Fibroblast of lung (primary cell): ENCODE measurements at regions not wholly inside any gene's neighbourhood (a gene's known extent, or its start where the extent isn't known, plus 50 kb on each side); places are given as distances from the start of the nearest gene placed in this dataset.

Source experiments
- CTCF ChIP-seq, 2 donors: IDR thresholded peaks in 1 of 2; conservative IDR thresholded peaks in 1 of 2; 1 replicate in 1 of 2; 2 replicates in 1 of 2; pipeline ENCODE4 v1.5.1; 2011 to 2012; ENCODE audit warnings: low read length in 2 of 2, control low read depth in 1 of 2, inconsistent platforms in 1 of 2, low read depth in 1 of 2, mild to moderate bottlenecking in 1 of 2
- EZH2 ChIP-seq: IDR thresholded peaks from 2 replicates; pipeline ENCODE4 v1.5.1; 2012; ENCODE audit warnings: low read length, control low read depth, mild to moderate bottlenecking; ENCODE audit errors: missing control alignments

DNA sequence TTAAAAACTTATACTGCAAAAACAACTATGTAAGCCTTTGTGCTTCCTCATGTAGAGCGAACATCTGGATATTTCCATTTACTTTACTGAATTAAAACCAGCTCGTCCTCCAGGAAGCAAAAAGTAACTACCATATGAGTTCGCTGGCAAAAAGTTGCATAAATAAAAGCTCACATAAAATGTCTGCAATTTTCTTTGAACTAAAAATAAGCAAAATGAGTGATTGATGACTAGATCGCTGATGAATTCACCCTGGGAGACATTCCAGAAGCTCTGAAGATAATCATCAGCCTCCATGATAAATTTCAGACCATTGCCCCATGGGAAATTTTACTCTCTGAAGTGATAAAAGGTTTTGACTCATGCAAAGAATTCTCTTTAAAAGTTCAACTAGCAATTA is 67.3 kb upstream of the SACS start:
- TF ChIP-seq EZH2 = no peak
- TF ChIP-seq CTCF (conservative IDR thresholded peaks at IDR 0.05 in 1 of 2, IDR thresholded peaks at IDR 0.05 in 1 of 2; ENCODE audit: low read depth in 1 of 2, low read length in 2 of 2) = no peak
